ENCODE measurements at regions not wholly inside any gene's neighbourhood (a gene's known extent, or its start where the extent isn't known, plus 50 kb on each side); places are given as distances from the start of the nearest gene placed in this dataset.

DNA sequence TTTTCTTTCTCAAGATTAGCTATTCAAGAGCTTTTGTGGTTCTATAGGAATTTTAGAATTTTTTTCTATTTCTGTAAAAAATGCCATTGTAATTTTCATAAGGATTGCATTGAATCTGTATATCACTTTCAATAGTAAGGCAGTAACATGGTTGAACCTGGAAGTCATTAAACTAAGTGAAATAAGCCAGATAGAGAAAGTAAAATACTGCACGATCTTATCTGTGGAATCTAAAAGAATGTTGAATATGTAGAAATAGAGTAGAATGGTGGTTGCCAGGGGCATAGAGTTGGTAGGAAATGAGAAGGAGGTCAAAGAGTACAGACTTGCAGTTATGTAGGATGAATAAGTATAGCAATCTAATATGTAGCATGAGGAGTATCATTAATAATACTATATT lies 1073.5 kb upstream of the LRRN3 start:
- peak; percentile 11 for DNase-seq (ENCODE audit: low spot score)

DNA sequence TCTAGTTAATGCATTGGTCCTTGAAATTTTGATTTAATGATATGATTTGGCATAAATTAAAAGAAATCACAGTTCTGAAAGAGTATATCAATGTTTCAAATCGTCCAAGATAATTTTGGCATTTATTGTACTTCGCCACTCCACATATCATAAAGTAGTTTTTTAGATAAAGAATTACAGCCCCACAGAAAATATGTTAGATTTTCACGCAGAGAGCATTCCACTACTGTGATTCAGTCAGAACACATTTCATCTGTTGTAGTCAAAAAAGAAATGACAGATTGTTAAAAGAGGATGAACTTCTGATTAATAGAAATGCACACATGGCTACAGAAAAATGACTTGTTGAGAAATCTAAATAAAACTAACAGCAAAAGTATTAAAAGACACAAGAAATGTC lies 1063.5 kb upstream of the LRRN3 start:
- DNase-seq (ENCODE audit: low spot score): no peak

DNA sequence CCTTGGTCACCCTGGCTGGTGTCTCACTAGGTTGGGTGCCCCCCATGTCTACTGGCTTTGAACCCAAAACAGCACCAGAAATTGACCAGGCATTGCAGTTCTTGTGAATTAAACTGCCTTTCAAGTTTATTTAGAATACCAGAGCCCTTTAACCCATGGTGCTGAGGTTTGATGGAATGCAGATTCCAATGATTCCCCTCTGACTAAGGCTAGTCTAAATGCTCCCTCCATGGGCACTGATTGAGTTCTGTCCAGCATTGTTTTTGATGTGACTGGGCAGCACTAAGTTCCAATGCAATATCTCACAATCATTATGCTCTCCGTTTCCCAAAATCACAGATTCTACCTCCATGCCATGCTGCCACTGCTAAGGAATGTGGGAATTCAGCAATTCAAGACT lies 1047.4 kb upstream of the LRRN3 start:
- DNase-seq (ENCODE audit: low spot score): no peak

- no peak for DNase-seq (ENCODE audit: low spot score)
These were observed 1040.1 kb upstream of the LRRN3 start for GRCh38 chr7:110050785-110051184.

- no peak for DNase-seq (ENCODE audit: low spot score)
These were observed 1039.6 kb upstream of the LRRN3 start for GRCh38 chr7:110051372-110051771.

DNA sequence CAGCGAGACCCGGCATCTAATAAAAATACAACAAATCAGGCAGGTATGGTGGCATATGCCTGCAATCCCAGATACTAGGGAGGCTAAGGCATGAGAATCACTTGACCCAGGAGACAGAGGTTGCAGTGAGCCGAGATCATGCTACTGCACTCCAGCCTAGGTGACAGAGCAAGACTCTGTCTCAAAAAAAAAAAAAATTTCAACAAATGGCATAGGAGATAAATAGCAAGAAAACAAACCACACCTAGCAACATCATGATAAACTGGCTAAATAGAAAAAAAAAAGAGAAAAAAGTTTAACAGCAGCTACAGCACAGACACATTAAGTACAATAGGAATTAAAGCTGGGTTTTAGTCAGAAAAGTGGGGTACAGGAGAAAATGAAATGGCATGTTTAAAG lies 1034.6 kb upstream of the LRRN3 start:
- DNase-seq (ENCODE audit: low spot score): no peak

DNA sequence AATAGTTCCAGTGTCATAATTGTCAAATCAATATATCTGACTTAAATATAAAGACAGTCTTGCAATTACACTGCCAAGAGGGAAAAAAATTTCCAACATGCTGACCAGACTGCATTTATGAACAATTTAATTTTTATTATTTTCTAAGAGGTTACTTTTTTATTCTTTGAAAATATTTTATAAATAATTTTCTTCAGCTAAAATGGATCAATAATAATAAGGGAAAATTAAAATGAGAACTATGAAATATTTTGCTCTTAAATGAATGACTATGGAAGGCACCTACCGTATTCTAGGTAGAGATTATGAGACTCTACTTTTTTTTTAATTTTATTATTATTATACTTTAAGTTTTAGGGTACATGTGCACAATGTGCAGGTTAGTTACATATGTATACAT lies 1032.5 kb upstream of the LRRN3 start:
- DNase-seq (ENCODE audit: low spot score): no peak

- no peak for DNase-seq (ENCODE audit: low spot score)
These were observed 1029.5 kb upstream of the LRRN3 start for GRCh38 chr7:110061387-110061786.

- no peak for DNase-seq (ENCODE audit: low spot score)
These were observed 1025.8 kb upstream of the LRRN3 start for GRCh38 chr7:110065121-110065520.

DNA sequence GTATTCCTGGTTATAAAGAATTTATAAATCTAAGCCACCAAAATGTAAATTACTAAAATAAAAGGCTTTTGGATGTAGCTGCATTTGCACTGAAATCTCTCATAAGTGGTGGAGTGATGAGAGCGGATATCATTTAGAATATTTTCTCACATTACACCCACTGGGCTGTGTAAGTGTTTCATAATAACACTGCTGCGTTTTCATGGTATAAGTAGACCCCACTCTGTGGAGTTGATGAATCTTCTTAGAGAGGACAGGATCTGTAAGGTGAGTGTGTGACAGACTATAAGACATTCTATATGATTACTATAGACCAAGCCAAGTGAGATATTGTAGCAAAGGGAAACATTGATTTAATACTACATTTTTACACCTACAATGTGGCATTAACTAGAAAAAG lies 1024.1 kb upstream of the LRRN3 start:
- no peak for DNase-seq (ENCODE audit: low spot score)

DNA sequence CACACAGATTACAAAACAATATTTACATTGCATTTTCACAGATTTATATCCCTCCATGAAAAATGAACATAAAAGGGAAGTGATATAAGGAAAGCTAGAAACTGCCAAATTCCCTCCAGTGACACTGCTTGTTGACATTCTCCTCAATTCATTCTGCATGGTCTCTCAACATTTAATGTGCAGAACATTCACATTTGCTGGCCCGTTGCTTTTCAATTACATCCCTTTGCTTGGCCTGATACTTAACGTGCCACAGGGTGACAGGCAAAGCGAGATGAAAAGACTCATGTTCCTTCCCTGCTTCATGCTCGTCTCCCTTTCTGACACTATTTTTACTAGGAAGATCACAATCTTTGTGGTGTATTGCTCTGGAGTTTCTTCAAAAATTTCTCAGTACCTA lies 1019.7 kb upstream of the LRRN3 start:
- DNase-seq (ENCODE audit: low spot score): no peak

DNA sequence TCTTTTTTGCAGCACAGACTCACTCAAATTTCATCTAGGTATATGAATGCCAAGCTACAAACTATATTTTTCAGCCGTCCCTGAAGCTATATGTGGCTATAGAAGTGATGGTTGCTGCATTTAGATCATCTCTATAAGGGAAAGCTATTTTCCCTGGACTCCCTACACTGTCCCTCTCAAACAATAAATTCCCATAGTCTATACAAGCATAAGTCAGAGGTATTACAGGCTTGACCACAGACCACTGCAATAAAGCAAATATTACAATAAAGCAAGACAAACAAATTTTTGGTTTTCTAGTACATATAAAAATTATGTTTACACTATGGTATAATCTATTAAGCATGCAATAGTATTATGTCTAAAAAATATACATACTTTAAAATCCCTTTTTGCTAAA lies 1015.5 kb upstream of the LRRN3 start:
- DNase-seq (ENCODE audit: low spot score): no peak

- no peak for DNase-seq (ENCODE audit: low spot score)
These were observed 1014.7 kb upstream of the LRRN3 start for GRCh38 chr7:110076194-110076593.

GRCh38 chr7:110084181-110084807 lies 1006.6 kb upstream of the LRRN3 start:
- DNase-seq (ENCODE audit: low spot score): no peak

DNA sequence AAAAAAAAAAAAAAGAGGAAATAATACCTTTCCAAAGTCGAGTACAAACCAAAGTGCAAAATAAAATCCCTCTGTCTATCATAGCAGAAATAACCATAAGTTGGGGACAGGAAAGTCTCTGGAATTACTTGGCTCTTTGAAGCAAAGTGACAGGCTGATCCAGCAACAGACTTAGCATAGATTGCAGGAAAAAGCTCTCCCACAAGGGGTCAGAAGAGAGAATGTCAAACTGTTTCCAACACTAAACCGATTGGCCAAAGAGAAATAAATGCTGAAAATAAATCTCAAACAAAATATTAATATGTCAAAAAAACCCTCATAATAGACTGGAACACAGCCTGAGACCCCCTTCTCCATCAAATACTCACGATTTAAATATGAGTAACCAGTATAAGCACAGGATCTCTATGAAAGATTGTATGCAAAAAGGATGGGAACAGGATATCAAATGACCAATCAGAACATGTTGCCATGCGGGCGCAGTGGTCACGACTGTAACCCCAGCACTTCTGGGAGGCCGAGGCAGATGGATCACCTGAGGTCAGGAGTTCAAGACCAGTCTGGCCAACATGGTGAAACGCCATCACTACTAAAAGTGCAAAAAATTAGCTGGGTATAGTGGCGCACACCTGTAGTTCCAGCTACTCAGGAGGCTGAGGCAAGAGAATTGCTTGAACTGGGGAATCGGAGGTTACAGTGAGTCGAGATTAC lies 1000.7 kb upstream of the LRRN3 start:
- peak; percentile 50 for DNase-seq (ENCODE audit: low spot score)

- no peak for DNase-seq (ENCODE audit: low spot score)
These were observed 995.4 kb upstream of the LRRN3 start for GRCh38 chr7:110095372-110096052.

DNA sequence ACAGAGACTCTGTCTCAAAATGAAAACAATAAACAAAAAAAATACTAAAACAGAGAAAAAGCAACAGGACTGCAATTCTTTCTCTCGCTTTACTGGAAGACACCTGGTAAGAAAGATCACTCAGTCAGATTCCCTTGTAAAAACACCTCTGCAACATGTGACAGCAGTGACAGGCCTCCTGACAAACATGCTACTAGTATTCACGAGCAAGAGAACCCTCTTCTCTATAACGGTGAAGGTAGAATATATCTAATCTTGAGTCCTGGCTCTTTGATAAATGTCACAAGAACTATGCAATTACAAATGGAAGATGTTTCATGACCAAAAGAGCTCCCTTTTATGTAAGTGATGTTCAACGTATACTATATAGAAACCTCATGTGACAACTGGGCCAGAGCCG lies 986.7 kb upstream of the LRRN3 start:
- DNase-seq (ENCODE audit: low spot score): no peak

DNA sequence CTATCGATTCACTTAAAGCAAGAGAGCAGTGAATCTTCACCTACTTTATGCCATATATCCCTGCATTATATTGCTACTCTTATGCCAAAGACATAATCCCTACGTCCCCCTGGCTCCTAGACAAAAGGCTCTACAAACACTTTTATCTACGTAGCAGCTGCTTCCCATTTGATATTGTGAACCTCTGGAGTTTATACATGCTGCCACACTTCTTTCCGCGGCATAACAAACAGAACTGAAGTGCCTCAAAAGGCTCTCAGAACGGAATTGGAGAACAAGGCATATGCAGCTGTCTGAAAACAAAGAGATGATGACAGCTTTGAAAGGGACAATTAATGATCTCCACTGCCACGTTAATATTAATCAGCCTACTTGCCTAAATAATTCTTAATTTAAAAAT lies 985.6 kb upstream of the LRRN3 start:
- no peak for DNase-seq (ENCODE audit: low spot score)

DNA sequence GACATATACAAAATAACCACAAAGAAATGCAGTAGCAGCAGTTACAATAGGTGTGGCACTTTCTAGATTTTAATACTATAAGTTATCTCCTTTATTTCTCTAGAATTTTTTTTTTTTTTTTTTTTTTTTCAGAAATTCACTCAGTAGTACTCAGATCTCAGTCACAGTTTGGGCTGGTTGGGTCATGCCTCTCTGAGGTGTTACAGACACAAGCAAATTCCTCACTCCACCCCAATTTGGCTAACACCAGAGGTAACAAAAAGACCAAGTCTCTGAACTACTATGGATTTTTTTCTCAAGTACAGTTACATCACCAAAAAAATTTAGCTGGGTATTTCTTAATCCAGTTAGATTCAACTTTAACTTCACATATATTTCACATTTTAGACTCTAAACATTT lies 985.1 kb upstream of the LRRN3 start:
- no peak for DNase-seq (ENCODE audit: low spot score)

DNA sequence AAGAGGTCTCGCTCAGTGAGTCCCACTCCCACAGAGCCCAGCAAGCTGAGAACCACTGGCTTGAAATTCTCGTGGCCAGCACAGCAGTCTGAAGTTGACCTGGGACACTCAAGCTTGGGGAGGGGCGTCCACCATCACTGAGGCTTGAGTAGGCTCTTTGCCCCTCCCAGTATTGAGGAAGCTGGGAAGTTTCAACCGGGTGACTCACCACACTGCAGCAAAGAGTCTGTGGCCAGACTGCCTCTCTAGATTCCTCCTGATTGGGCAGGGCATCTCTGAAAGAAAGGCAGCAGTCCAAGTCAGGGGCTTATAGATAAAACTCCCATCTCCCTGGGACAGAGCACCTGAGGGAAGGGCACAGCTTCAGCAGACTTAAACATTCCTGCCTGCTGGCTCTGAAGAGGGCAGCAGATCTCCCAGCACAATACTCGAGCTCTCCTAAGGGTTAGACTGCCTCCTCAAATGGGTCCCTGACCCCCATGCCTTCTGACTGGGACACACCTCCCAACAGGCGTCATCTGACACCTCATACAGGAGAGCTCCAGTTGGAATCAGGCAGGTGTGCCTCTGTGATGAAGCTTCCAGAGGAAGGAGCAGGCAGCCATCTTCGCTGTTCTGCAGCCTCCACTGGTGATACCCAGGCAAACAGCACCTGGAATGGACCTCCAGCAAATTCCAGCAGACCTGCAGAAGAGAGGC lies 970.9 kb upstream of the LRRN3 start:
- peak; percentile 64 for DNase-seq (ENCODE audit: low spot score)

DNA sequence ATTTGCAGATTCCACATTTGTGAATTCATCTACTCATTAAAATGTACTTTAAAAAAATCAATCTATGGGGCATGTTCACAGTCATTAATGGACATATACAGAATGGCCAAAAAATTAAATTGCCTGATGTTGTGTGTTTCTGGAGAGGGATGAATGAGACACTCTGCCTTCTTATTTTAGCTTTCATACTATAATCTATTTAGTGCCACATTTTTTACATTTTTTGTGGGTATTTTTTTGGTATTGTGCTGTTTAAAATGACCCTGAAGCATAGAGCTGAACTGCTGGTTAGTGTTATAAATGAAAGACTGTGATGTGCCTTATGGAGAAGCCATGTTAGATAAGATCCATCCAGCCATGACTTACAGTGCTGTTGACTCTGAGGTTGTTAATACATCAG lies 961.8 kb upstream of the LRRN3 start:
- no peak for DNase-seq (ENCODE audit: low spot score)

- no peak for DNase-seq (ENCODE audit: low spot score)
These were observed 960.3 kb upstream of the LRRN3 start for GRCh38 chr7:110130669-110131068.

- DNase-seq (ENCODE audit: low spot score): no peak
These were observed 959.6 kb upstream of the LRRN3 start for GRCh38 chr7:110131344-110131743.

Measured in H4 (cell line).